IMR-90 (cell line): ENCODE measurements at regions not wholly inside any gene's neighbourhood (a gene's known extent, or its start where the extent isn't known, plus 50 kb on each side); places are given as distances from the start of the nearest gene placed in this dataset.
A peak's percentile ranks its signal among the peaks of the same experiment; 100 is the strongest.

Experiments used
- ATAC-seq: fragments of 200-7000 bp; cut with Tn5 transposase; 2 replicates; pipeline ENCODE4 v1.9.1; 2020; ENCODE audit warnings: low read depth, mild to moderate bottlenecking, moderate library complexity
- BruUV-seq: library from RNA; stranded (reverse); fragments of 400-500 nt; replicated peaks from 2 replicates; lab custom pipeline; 2021; lab: Mats Ljungman, UMichigan
- CTCF ChIA-PET: fragments of 300-600 bp; formaldehyde crosslinking; extraction: SDS; loops from one replicate; lab custom pipeline; 2021; ENCODE audit warnings: antibody characterized with exemption; lab: Yijun Ruan, JAX
- POLR2A ChIA-PET: fragments of 300-600 bp; sonication (Branson Sonifier 250); formaldehyde crosslinking; loops from one replicate; lab custom pipeline; 2022; ENCODE audit warnings: antibody characterized with exemption; ENCODE audit not compliant: unreplicated experiment; lab: Charles Lee
- DNase-seq: peaks from one replicate; pipeline ENCODE4 v3.0.0; 2013
- H2AFZ ChIP-seq: replicated peaks from 2 replicates; pipeline ENCODE3; 2013; ENCODE audit warnings: low read length, mild to moderate bottlenecking; ENCODE audit not compliant: poor library complexity
- H2AK5ac ChIP-seq: 2 replicates; pipeline ENCODE4 v1.6.1; 2013; ENCODE audit warnings: low read depth, low read length, inconsistent platforms
- H2AK9ac ChIP-seq: replicated peaks from 2 replicates; pipeline ENCODE3; 2013; ENCODE audit warnings: mild to moderate bottlenecking, low read depth, low read length, moderate library complexity; ENCODE audit not compliant: poor library complexity
- H2BK120ac ChIP-seq: 2 replicates; pipeline ENCODE4 v1.6.1; 2013; ENCODE audit warnings: low read depth, low read length, inconsistent platforms
- H2BK15ac ChIP-seq: 3 replicates; pipeline ENCODE4 v1.6.1; 2013; ENCODE audit warnings: low read depth, low read length, inconsistent platforms
- H2BK20ac ChIP-seq: 2 replicates; pipeline ENCODE4 v1.6.1; 2013; ENCODE audit warnings: low read depth, mild to moderate bottlenecking, inconsistent platforms, low read length, moderate library complexity
- H2BK5ac ChIP-seq: 2 replicates; pipeline ENCODE4 v1.6.1; 2013; ENCODE audit warnings: mild to moderate bottlenecking, low read depth, low read length, inconsistent platforms; ENCODE audit not compliant: poor library complexity, severe bottlenecking
- H3K14ac ChIP-seq: replicated peaks from 2 replicates; pipeline ENCODE4 v1.6.1; 2013; ENCODE audit warnings: low read depth, low read length, inconsistent platforms
- H3K18ac ChIP-seq: 2 replicates; pipeline ENCODE4 v1.6.1; 2013; ENCODE audit warnings: low read depth, low read length, control low read depth
- H3K23ac ChIP-seq: 2 replicates; pipeline ENCODE4 v1.6.1; 2013; ENCODE audit warnings: low read depth, low read length, inconsistent platforms
- H3K27ac ChIP-seq: 2 replicates; pipeline ENCODE4 v1.5.1; 2013; ENCODE audit warnings: mild to moderate bottlenecking, control low read depth, low read length; ENCODE audit not compliant: insufficient read depth
- H3K27me3 ChIP-seq: 2 replicates; pipeline ENCODE4 v1.6.1; 2013; ENCODE audit warnings: low read length; ENCODE audit not compliant: control insufficient read depth, insufficient read depth
- H3K36me3 ChIP-seq: 2 replicates; pipeline ENCODE4 v1.6.1; 2013; ENCODE audit warnings: low read length, mixed read lengths; ENCODE audit not compliant: control insufficient read depth, insufficient read depth
- H3K4ac ChIP-seq: 2 replicates; pipeline ENCODE4 v1.6.1; 2013; ENCODE audit warnings: low read depth, low read length, inconsistent platforms
- H3K4me1 ChIP-seq: 2 replicates; pipeline ENCODE4 v1.6.1; 2013; ENCODE audit warnings: low read length, mixed read lengths; ENCODE audit not compliant: control insufficient read depth, insufficient read depth
- H3K4me2 ChIP-seq: 2 replicates; pipeline ENCODE4 v1.6.1; 2013; ENCODE audit warnings: low read depth, mild to moderate bottlenecking, control low read depth, low read length, moderate library complexity
- H3K4me3 ChIP-seq: 2 replicates; pipeline ENCODE4 v1.5.1; 2013; ENCODE audit warnings: low read depth, mild to moderate bottlenecking, control low read depth, low read length, moderate library complexity; ENCODE audit not compliant: insufficient read depth
- H3K56ac ChIP-seq: 2 replicates; pipeline ENCODE4 v1.6.1; 2013; ENCODE audit warnings: low read length, inconsistent platforms; ENCODE audit not compliant: insufficient read depth; ENCODE audit errors: extremely low read depth
- H3K79me1 ChIP-seq, 2 experiments: 2 replicates each; pipeline ENCODE4 v1.6.1; 2013; ENCODE audit warnings: low read length in 2 of 2, inconsistent platforms in 1 of 2, low read depth in 1 of 2
- H3K9ac ChIP-seq: 2 replicates; pipeline ENCODE4 v1.6.1; 2013; ENCODE audit warnings: low read depth, low read length, control low read depth
- H3K9me1 ChIP-seq: 2 replicates; pipeline ENCODE4 v1.6.1; 2013; ENCODE audit warnings: low read length, inconsistent platforms; ENCODE audit not compliant: insufficient read depth
- H3K9me3 ChIP-seq: 2 replicates; pipeline ENCODE4 v1.6.1; 2013; ENCODE audit warnings: low read length; ENCODE audit not compliant: control insufficient read depth, insufficient read depth
- H4K20me1 ChIP-seq: 2 replicates; pipeline ENCODE4 v1.6.1; 2013; ENCODE audit warnings: low read length, inconsistent platforms; ENCODE audit not compliant: insufficient read depth
- H4K5ac ChIP-seq: 2 replicates; pipeline ENCODE4 v1.6.1; 2013; ENCODE audit warnings: mild to moderate bottlenecking, low read depth, low read length, control low read depth
- H4K8ac ChIP-seq, 2 experiments: 2 replicates each; pipeline ENCODE4 v1.6.1; 2013; ENCODE audit warnings: low read depth in 2 of 2, low read length in 2 of 2, control low read depth in 1 of 2, inconsistent platforms in 1 of 2
- H4K91ac ChIP-seq: 2 replicates; pipeline ENCODE4 v1.6.1; 2013; ENCODE audit warnings: low read depth, low read length, inconsistent platforms; ENCODE audit not compliant: insufficient read depth
- BHLHE40 ChIP-seq: fragments of 150-350 bp; IDR thresholded peaks from 2 replicates; pipeline ENCODE4 v1.6.1; 2016; ENCODE audit warnings: mild to moderate bottlenecking, low read depth, low read length
- RCOR1 ChIP-seq: IDR thresholded peaks from 2 replicates; pipeline ENCODE4 v1.6.1; 2012; ENCODE audit warnings: mild to moderate bottlenecking, low read length, improper control_type of control experiment; ENCODE audit not compliant: insufficient replicate concordance
- WGBS, 2 experiments: methylation state at CpG; one replicate each; pipeline versions ENCODE4 v1.1.5 to v1.1.7; 2013; ENCODE audit warnings: missing lambda C conversion rate in 2 of 2; ENCODE audit not compliant: insufficient read length in 1 of 2; ENCODE audit errors: extremely low coverage in 2 of 2; 5-methylcytosine and 5-hydroxymethylcytosine counted together
- dilution Hi-C: fragments of 300-500 bp; cut with HindIII; formaldehyde crosslinking; loops from one replicate; pipeline ENCODE4 v1.14.3; 2018; ENCODE audit warnings: low sequenced_read_pairs; ENCODE audit not compliant: unreplicated experiment
- in situ Hi-C: fragments of 300-500 bp; cut with MboI; formaldehyde crosslinking; loops from 3 replicates; pipeline ENCODE4 v1.14.3; 2019; ENCODE audit warnings: low sequenced_read_pairs, inconsistent platforms, mixed read lengths
- intact Hi-C: fragments of 100-400 bp; cut with micrococcal nuclease; formaldehyde crosslinking; loops from 2 replicates; pipeline ENCODE4 v1.10.0; 2022
- TF ChIP-seq, protein P1 (sequence below): fragments of 150-350 bp; IDR thresholded peaks from 2 replicates; pipeline ENCODE4 v1.6.1; 2016; ENCODE audit warnings: low read depth, mild to moderate bottlenecking, low read length, moderate library complexity, borderline replicate concordance

DNA sequence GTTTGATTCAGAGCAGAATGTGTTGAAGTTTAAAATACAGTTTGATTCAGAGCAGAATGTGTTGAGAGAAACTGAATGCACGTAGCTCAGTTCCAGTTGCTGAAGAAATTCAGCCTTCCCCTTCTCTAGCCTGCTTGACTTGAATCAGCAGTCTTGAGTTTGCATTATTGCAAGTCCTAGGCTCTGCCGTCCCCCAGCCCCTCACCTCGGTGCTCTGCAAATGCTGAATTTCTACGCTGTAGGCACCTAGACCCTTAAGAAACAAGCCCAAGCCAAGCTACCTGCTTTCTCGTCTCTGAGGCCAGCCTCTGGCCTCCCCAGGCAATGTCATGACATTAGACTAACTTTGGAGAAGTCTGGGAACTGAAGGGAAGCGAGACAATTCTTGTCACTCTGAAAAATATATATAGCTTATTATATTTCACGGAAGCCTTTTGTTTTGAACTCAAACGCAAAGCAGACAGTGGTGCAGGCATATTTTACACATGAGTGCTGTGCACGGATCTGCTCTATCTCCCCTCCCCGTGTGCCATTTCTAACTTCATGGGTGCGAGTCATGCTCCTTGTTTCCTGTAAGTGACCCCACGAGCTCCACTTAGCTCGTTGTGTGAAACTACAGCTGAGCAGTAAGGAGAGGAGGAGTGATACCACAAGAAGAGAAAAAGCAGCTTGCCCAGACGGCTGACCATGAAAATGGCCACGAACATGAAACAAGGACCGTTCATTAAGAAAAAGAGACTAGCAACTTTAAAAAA, 71.4 kb upstream of the DUSP22 start (continued):
- no peak for TF ChIP-seq RCOR1

DNA sequence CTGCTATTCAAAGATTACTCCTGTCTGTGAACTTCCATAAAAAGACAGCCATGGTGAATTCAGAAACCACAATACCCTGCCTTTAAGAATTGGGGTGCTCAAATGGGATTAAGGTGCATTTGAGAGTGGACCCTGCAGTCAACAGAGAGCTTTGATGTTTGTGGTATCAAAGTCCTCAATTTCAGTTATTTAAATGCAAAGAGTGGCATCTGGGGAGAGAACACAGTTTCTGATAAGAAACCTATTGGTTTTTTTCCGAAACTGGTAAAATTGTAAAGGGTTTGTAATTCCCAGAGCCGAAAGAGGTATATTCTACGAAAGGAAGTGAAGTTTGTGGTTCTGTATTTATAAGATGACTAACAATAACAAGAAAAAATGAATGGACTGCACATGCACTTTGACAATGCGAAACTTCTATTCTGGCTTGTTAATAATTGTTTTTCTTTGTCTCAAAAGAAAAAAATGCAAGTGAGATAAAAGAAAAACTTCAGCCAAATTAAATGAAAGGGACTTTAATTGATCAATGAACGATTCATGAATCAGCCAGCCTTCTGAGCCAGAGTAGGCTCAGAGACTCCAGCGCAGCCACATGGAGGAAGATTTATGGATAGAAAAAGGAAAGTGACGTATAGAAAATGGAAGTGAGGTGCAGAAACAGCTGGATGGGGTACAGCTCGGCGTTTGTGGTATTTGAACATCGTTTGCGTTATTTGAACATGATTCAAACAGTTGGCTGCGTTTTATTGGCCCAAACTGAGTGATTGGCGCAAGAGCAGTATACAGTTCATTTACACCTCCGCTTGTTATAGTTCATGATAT, 70.5 kb upstream of the DUSP22 start:
- 14% methylated on average over 7 of the region's 14 CpGs; no CpG with 5 or more reads in 1 of the 2 experiments for WGBS, 2 experiments
- no peak overlapping the region for H2AK9ac ChIP-seq
- H3K4me3 ChIP-seq, result no peak overlapping the region
- intact Hi-C loops, result loop anchor here (5.0 kb wide), 1 partner anchor 71 kb away; the partner anchor contains the start of gene DUSP22
- ATAC-seq, result 0 out of 2 replicates have a peak, but pooled peaks have one; percentile 27
- no peak overlapping the region for H3K9ac ChIP-seq
- H4K91ac ChIP-seq, result no peak overlapping the region
- DNase-seq, result peak; percentile 58
- no peak overlapping the region for H2BK120ac ChIP-seq
- H3K56ac ChIP-seq, result no peak overlapping the region; the same call in 1 of the 2 replicates
- no peaks in the 10 kb centered on the region for H3K27me3 ChIP-seq
- no peak overlapping the region for H2BK5ac ChIP-seq
- H2BK20ac ChIP-seq, result no peak overlapping the region
- peaks cover 7% of the 10 kb centered on the region for H3K4me1 ChIP-seq
- dilution Hi-C loops, result no loop called here
- no peak overlapping the region for H2AFZ ChIP-seq
- no peaks in the 10 kb centered on the region for H4K20me1 ChIP-seq
- no peak overlapping the region for H4K5ac ChIP-seq
- peak overlapping the region; percentile 50 for H3K4me2 ChIP-seq
- H2BK15ac ChIP-seq, result no peak overlapping the region
- H3K9me3 ChIP-seq, result no peaks in the 10 kb centered on the region
- no peak overlapping the region for H3K27ac ChIP-seq
- H3K23ac ChIP-seq, result no peak overlapping the region
- no peaks in the 10 kb centered on the region for H3K36me3 ChIP-seq
- ChIA-PET POLR2A (no interaction called here), CTCF (interaction anchor here (0.6 kb wide), 1 partner anchor 37 kb away, joined by 4 read pairs; no protein-coding TSS in a partner anchor)
- H3K4ac ChIP-seq, result no peak overlapping the region
- H3K79me1 ChIP-seq, result no peaks in the 10 kb centered on the region
- no peak overlapping the region for H3K18ac ChIP-seq
- peak; percentile 56 for TF ChIP-seq BHLHE40
- TF ChIP-seq, protein P1, sequence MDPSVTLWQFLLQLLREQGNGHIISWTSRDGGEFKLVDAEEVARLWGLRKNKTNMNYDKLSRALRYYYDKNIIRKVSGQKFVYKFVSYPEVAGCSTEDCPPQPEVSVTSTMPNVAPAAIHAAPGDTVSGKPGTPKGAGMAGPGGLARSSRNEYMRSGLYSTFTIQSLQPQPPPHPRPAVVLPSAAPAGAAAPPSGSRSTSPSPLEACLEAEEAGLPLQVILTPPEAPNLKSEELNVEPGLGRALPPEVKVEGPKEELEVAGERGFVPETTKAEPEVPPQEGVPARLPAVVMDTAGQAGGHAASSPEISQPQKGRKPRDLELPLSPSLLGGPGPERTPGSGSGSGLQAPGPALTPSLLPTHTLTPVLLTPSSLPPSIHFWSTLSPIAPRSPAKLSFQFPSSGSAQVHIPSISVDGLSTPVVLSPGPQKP, result no peak
- H3K9me1 ChIP-seq, result peaks cover 3% of the 10 kb centered on the region; the same call in 1 of the 2 replicates
- in situ Hi-C loops, result no loop called here
- no peak overlapping the region for H2AK5ac ChIP-seq
- H3K14ac ChIP-seq, result peak overlapping the region; percentile 51; the same call in 1 of the 2 replicates
- H4K8ac ChIP-seq, result no peak overlapping the region; a peak in 1 of 4 replicates
- BruUV-seq, result no TSS peak
